ENCODE measurements at regions not wholly inside any gene's neighbourhood (a gene's known extent, or its start where the extent isn't known, plus 50 kb on each side); places are given as distances from the start of the nearest gene placed in this dataset.

GRCh38 chr2:7452110-7452876 is 535.1 kb downstream of the RNF144A start:
- no peaks in the 10 kb centered on the region for H4K20me1 ChIP-seq (ENCODE audit: insufficient read depth)
- H3K79me2 ChIP-seq (ENCODE audit: insufficient read depth, low read depth) = no peaks in the 10 kb centered on the region
- H3K27me3 ChIP-seq (ENCODE audit: insufficient read depth, low read depth) = no peaks in the 10 kb centered on the region
- no peaks in the 10 kb centered on the region for H3K36me3 ChIP-seq (ENCODE audit: insufficient read depth)
- no peaks in the 10 kb centered on the region for H3K4me1 ChIP-seq (ENCODE audit: low read depth, poor library complexity, severe bottlenecking)
- H3K9ac ChIP-seq = no peak overlapping the region
- no peak overlapping the region for H2AFZ ChIP-seq (ENCODE audit: low read depth)
- H3K4me3 ChIP-seq (IDR thresholded peaks at IDR 0.05; ENCODE audit: insufficient read depth, low read depth, low read length) = no peak overlapping the region
- H3K27ac ChIP-seq = no peak overlapping the region
- TF ChIP-seq, protein P1, sequence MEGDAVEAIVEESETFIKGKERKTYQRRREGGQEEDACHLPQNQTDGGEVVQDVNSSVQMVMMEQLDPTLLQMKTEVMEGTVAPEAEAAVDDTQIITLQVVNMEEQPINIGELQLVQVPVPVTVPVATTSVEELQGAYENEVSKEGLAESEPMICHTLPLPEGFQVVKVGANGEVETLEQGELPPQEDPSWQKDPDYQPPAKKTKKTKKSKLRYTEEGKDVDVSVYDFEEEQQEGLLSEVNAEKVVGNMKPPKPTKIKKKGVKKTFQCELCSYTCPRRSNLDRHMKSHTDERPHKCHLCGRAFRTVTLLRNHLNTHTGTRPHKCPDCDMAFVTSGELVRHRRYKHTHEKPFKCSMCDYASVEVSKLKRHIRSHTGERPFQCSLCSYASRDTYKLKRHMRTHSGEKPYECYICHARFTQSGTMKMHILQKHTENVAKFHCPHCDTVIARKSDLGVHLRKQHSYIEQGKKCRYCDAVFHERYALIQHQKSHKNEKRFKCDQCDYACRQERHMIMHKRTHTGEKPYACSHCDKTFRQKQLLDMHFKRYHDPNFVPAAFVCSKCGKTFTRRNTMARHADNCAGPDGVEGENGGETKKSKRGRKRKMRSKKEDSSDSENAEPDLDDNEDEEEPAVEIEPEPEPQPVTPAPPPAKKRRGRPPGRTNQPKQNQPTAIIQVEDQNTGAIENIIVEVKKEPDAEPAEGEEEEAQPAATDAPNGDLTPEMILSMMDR (conservative IDR thresholded peaks at IDR 0.05; ENCODE audit: low read depth, low read length) = no peak
- H3K4me2 ChIP-seq = no peak overlapping the region

DNA sequence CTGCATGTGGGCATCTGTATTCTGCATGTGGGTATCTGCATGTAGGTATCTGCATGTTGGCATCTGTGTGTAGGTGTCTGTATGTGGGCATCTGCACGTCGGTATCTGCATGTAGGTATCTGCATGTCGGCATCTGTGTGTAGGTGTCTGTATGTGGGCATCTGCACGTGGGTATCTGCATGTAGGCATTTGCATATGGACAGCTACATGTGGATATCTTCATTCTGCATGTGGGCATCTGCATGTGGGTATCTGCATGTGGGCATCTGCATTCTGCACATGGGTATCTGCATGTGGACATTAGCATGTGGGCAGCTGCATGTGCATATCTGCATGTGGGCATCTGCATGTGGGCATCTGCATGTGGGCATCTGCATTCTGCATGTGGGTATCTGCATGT is 537.4 kb downstream of the RNF144A start:
- H4K20me1 ChIP-seq (ENCODE audit: insufficient read depth) = no peaks in the 10 kb centered on the region
- no peak overlapping the region for H3K4me3 ChIP-seq (IDR thresholded peaks at IDR 0.05; ENCODE audit: insufficient read depth, low read depth, low read length)
- no peak overlapping the region for H2AFZ ChIP-seq (ENCODE audit: low read depth)
- TF ChIP-seq, protein P1 (conservative IDR thresholded peaks at IDR 0.05; ENCODE audit: low read depth, low read length) = no peak
- no peaks in the 10 kb centered on the region for H3K36me3 ChIP-seq (ENCODE audit: insufficient read depth)
- H3K27ac ChIP-seq = no peak overlapping the region
- no peaks in the 10 kb centered on the region for H3K79me2 ChIP-seq (ENCODE audit: insufficient read depth, low read depth)
- H3K9ac ChIP-seq = no peak overlapping the region
- no peaks in the 10 kb centered on the region for H3K4me1 ChIP-seq (ENCODE audit: low read depth, poor library complexity, severe bottlenecking)
- H3K27me3 ChIP-seq (ENCODE audit: insufficient read depth, low read depth) = no peaks in the 10 kb centered on the region
- no peak overlapping the region for H3K4me2 ChIP-seq

GRCh38 chr2:7456762-7457161 is 539.5 kb downstream of the RNF144A start:
- Histone ChIP-seq H3K79me2 (ENCODE audit: insufficient read depth, low read depth) (no peaks in the 10 kb centered on the region), H3K36me3 (ENCODE audit: insufficient read depth) (no peaks in the 10 kb centered on the region), H3K4me2 (no peak overlapping the region), H3K4me3 (IDR thresholded peaks at IDR 0.05; ENCODE audit: insufficient read depth, low read depth, low read length) (no peak overlapping the region), H4K20me1 (ENCODE audit: insufficient read depth) (no peaks in the 10 kb centered on the region), H2AFZ (ENCODE audit: low read depth) (no peak overlapping the region), H3K27me3 (ENCODE audit: insufficient read depth, low read depth) (no peaks in the 10 kb centered on the region), H3K27ac (no peak overlapping the region), H3K9ac (no peak overlapping the region), H3K4me1 (ENCODE audit: low read depth, poor library complexity, severe bottlenecking) (no peaks in the 10 kb centered on the region)
- TF ChIP-seq, protein P1 (conservative IDR thresholded peaks at IDR 0.05; ENCODE audit: low read depth, low read length) = no peak

DNA sequence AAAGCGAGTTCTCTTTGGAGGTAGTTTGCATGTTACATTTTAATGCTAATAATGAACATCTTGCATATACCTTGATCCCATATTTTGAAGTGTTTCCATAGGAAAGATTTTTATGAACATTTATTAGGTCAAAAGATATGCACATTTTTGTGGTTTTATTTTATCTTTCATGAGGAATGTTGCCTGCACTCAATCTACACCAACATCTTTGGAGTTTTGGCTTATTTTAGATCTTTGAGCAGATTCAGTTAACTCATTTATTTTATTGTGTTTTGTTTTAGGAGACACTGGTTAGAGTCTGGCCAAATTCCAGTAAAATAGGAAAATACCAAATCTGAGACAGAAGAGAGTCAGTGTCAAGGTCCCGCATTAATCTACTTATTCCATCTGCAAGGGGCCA is 540.9 kb downstream of the RNF144A start:
- no peak overlapping the region for H3K4me2 ChIP-seq
- H3K9ac ChIP-seq = no peak overlapping the region
- no peak overlapping the region for H2AFZ ChIP-seq (ENCODE audit: low read depth)
- H4K20me1 ChIP-seq (ENCODE audit: insufficient read depth) = no peaks in the 10 kb centered on the region
- no peaks in the 10 kb centered on the region for H3K36me3 ChIP-seq (ENCODE audit: insufficient read depth)
- TF ChIP-seq, protein P1 (conservative IDR thresholded peaks at IDR 0.05; ENCODE audit: low read depth, low read length) = no peak
- no peak overlapping the region for H3K4me3 ChIP-seq (IDR thresholded peaks at IDR 0.05; ENCODE audit: insufficient read depth, low read depth, low read length)
- no peak overlapping the region for H3K27ac ChIP-seq
- no peaks in the 10 kb centered on the region for H3K4me1 ChIP-seq (ENCODE audit: low read depth, poor library complexity, severe bottlenecking)
- H3K79me2 ChIP-seq (ENCODE audit: insufficient read depth, low read depth) = no peaks in the 10 kb centered on the region
- H3K27me3 ChIP-seq (ENCODE audit: insufficient read depth, low read depth) = no peaks in the 10 kb centered on the region

Data from KMS-11 (cell line).